ENCODE measurements at regions not wholly inside any gene's neighbourhood (a gene's known extent, or its start where the extent isn't known, plus 50 kb on each side); places are given as distances from the start of the nearest gene placed in this dataset.

- H3K4me3 ChIP-seq (ENCODE audit: insufficient read depth, low read length), result no peak overlapping the region
Measured at GRCh38 chr18:76688724-76689472, 133.5 kb upstream of the ZNF236 start.

GRCh38 chr18:76687304-76687962 is 134.9 kb upstream of the ZNF236 start:
- Histone ChIP-seq H2AFZ (ENCODE audit: low read length) (no peak overlapping the region), H3K4me3 (ENCODE audit: insufficient read depth, low read length) (no peak overlapping the region), H3K9me3 (ENCODE audit: low read depth, low read length) (no peaks in the 10 kb centered on the region), H3K27me3 (ENCODE audit: insufficient read depth, low read length) (peaks cover 38% of the 10 kb centered on the region), H3K36me3 (ENCODE audit: insufficient read depth, low read length) (no peaks in the 10 kb centered on the region), H3K79me2 (ENCODE audit: insufficient read depth, low read length) (no peaks in the 10 kb centered on the region), H4K20me1 (ENCODE audit: insufficient read depth, low read length) (no peaks in the 10 kb centered on the region), H3K4me1 (ENCODE audit: insufficient read depth, low read length) (peaks cover 6% of the 10 kb centered on the region), H3K27ac (ENCODE audit: low read depth, low read length) (no peak overlapping the region), H3K4me2 (ENCODE audit: insufficient read depth, low read length) (peak overlapping the region; percentile 41)
- no peak for TF ChIP-seq CTCF (IDR thresholded peaks at IDR 0.05; ENCODE audit: extremely low read depth, low read depth, low read length)
- peak; percentile 43 for DNase-seq (ENCODE audit: insufficient read length, low spot score, missing footprints)

More at GRCh38 chr18:76688724-76689472, 133.5 kb upstream of the ZNF236 start:
- Histone ChIP-seq H3K27me3 (ENCODE audit: insufficient read depth, low read length) (peaks cover 48% of the 10 kb centered on the region), H4K20me1 (ENCODE audit: insufficient read depth, low read length) (no peaks in the 10 kb centered on the region), H3K9me3 (ENCODE audit: low read depth, low read length) (no peaks in the 10 kb centered on the region), H3K4me1 (ENCODE audit: insufficient read depth, low read length) (peaks cover 6% of the 10 kb centered on the region), H3K4me2 (ENCODE audit: insufficient read depth, low read length) (no peak overlapping the region), H3K27ac (ENCODE audit: low read depth, low read length) (no peak overlapping the region), H3K79me2 (ENCODE audit: insufficient read depth, low read length) (no peaks in the 10 kb centered on the region), H2AFZ (ENCODE audit: low read length) (peak overlapping the region; percentile 29), H3K36me3 (ENCODE audit: insufficient read depth, low read length) (no peaks in the 10 kb centered on the region)
- TF ChIP-seq CTCF (IDR thresholded peaks at IDR 0.05; ENCODE audit: extremely low read depth, low read depth, low read length), result no peak
- DNase-seq (ENCODE audit: insufficient read length, low spot score, missing footprints), result no peak

- Histone ChIP-seq H3K27ac (ENCODE audit: low read depth, low read length) (no peak overlapping the region), H3K27me3 (ENCODE audit: insufficient read depth, low read length) (peaks cover 33% of the 10 kb centered on the region), H3K9me3 (ENCODE audit: low read depth, low read length) (no peaks in the 10 kb centered on the region), H3K79me2 (ENCODE audit: insufficient read depth, low read length) (no peaks in the 10 kb centered on the region), H3K4me3 (ENCODE audit: insufficient read depth, low read length) (no peak overlapping the region), H3K4me1 (ENCODE audit: insufficient read depth, low read length) (peaks cover 6% of the 10 kb centered on the region), H2AFZ (ENCODE audit: low read length) (peak overlapping the region; percentile 83), H3K36me3 (ENCODE audit: insufficient read depth, low read length) (no peaks in the 10 kb centered on the region), H4K20me1 (ENCODE audit: insufficient read depth, low read length) (no peaks in the 10 kb centered on the region), H3K4me2 (ENCODE audit: insufficient read depth, low read length) (peak overlapping the region; percentile 41)
- peak; percentile 69 for TF ChIP-seq CTCF (IDR thresholded peaks at IDR 0.05; ENCODE audit: extremely low read depth, low read depth, low read length)
- DNase-seq (ENCODE audit: insufficient read length, low spot score, missing footprints), result peak; percentile 95
Measured at GRCh38 chr18:76686737-76687231, 135.6 kb upstream of the ZNF236 start.

- no peaks in the 10 kb centered on the region for H4K20me1 ChIP-seq (ENCODE audit: insufficient read depth, low read length)
- no peaks in the 10 kb centered on the region for H3K9me3 ChIP-seq (ENCODE audit: low read depth, low read length)
- no peak for DNase-seq (ENCODE audit: insufficient read length, low spot score, missing footprints)
- H3K79me2 ChIP-seq (ENCODE audit: insufficient read depth, low read length), result no peaks in the 10 kb centered on the region
- TF ChIP-seq CTCF (IDR thresholded peaks at IDR 0.05; ENCODE audit: extremely low read depth, low read depth, low read length), result no peak
- no peak overlapping the region for H3K27ac ChIP-seq (ENCODE audit: low read depth, low read length)
- H3K4me1 ChIP-seq (ENCODE audit: insufficient read depth, low read length), result peaks cover 6% of the 10 kb centered on the region
- peaks cover 33% of the 10 kb centered on the region for H3K27me3 ChIP-seq (ENCODE audit: insufficient read depth, low read length)
- no peak overlapping the region for H3K4me2 ChIP-seq (ENCODE audit: insufficient read depth, low read length)
- H3K4me3 ChIP-seq (ENCODE audit: insufficient read depth, low read length), result no peak overlapping the region
- H3K36me3 ChIP-seq (ENCODE audit: insufficient read depth, low read length), result no peaks in the 10 kb centered on the region
- H2AFZ ChIP-seq (ENCODE audit: low read length), result no peak overlapping the region
Measured at GRCh38 chr18:76685860-76686259, 136.5 kb upstream of the ZNF236 start.

All from osteoblast (primary cell).